ENCODE measurements at regions not wholly inside any gene's neighbourhood (a gene's known extent, or its start where the extent isn't known, plus 50 kb on each side); places are given as distances from the start of the nearest gene placed in this dataset.

GRCh38 chr2:111643759-111644158 is 240.2 kb downstream of the ANAPC1 start:
- H3K56ac ChIP-seq (ENCODE audit: low read length) = no peak overlapping the region
- H3K79me2 ChIP-seq (ENCODE audit: control insufficient read depth, insufficient read depth, low read length) = no peaks in the 10 kb centered on the region
- no peak for DNase-seq
- no CpG with 5 or more reads among the region's 1 CpG for WGBS (ENCODE audit: extremely low coverage, insufficient coverage, low lambda C conversion rate)
- no peaks in the 10 kb centered on the region for H3K4me1 ChIP-seq (ENCODE audit: control insufficient read depth, low read depth, low read length)
- H3K27me3 ChIP-seq (ENCODE audit: insufficient read depth, low read length, poor library complexity) = no peaks in the 10 kb centered on the region
- H3K4me2 ChIP-seq (ENCODE audit: low read length) = no peak overlapping the region
- H3K4me3 ChIP-seq (ENCODE audit: low read length) = no peak overlapping the region
- no peak overlapping the region for H3K9ac ChIP-seq (ENCODE audit: low read length)
- no peak overlapping the region for H4K5ac ChIP-seq (ENCODE audit: low read length)
- no peak overlapping the region for H2AK5ac ChIP-seq (ENCODE audit: low read length)
- no peaks in the 10 kb centered on the region for H3K36me3 ChIP-seq (ENCODE audit: control insufficient read depth, insufficient read depth, low read length)
- H4K8ac ChIP-seq (ENCODE audit: low read depth, low read length) = no peak overlapping the region
- H2BK120ac ChIP-seq (ENCODE audit: low read depth, low read length) = no peak overlapping the region
- no peak overlapping the region for H3K27ac ChIP-seq (ENCODE audit: low read depth, low read length)
- H3K23ac ChIP-seq (ENCODE audit: low read length) = no peak overlapping the region
- no peak overlapping the region for H3K4ac ChIP-seq (ENCODE audit: low read depth, low read length)
- no peaks in the 10 kb centered on the region for H3K79me1 ChIP-seq (ENCODE audit: low read length)
- H3K18ac ChIP-seq (ENCODE audit: low read length) = no peak overlapping the region
- H2BK15ac ChIP-seq (replicated peaks; ENCODE audit: low read depth) = no peak overlapping the region
- no peak overlapping the region for H2BK5ac ChIP-seq (ENCODE audit: low read length)

GRCh38 chr2:111647359-111647758 is 236.6 kb downstream of the ANAPC1 start:
- no CpG with 5 or more reads among the region's 3 CpGs for WGBS (ENCODE audit: extremely low coverage, insufficient coverage, low lambda C conversion rate)
- Histone ChIP-seq H4K8ac (ENCODE audit: low read depth, low read length) (no peak overlapping the region), H2AK5ac (ENCODE audit: low read length) (no peak overlapping the region), H3K4me1 (ENCODE audit: control insufficient read depth, low read depth, low read length) (no peaks in the 10 kb centered on the region), H3K27me3 (ENCODE audit: insufficient read depth, low read length, poor library complexity) (no peaks in the 10 kb centered on the region), H3K9ac (ENCODE audit: low read length) (no peak overlapping the region), H3K79me1 (ENCODE audit: low read length) (no peaks in the 10 kb centered on the region), H3K23ac (ENCODE audit: low read length) (no peak overlapping the region), H3K4me2 (ENCODE audit: low read length) (no peak overlapping the region), H2BK15ac (replicated peaks; ENCODE audit: low read depth) (no peak overlapping the region), H2BK5ac (ENCODE audit: low read length) (no peak overlapping the region), H3K27ac (ENCODE audit: low read depth, low read length) (no peak overlapping the region), H4K5ac (ENCODE audit: low read length) (no peak overlapping the region), H3K4me3 (ENCODE audit: low read length) (no peak overlapping the region), H3K79me2 (ENCODE audit: control insufficient read depth, insufficient read depth, low read length) (no peaks in the 10 kb centered on the region), H3K56ac (ENCODE audit: low read length) (no peak overlapping the region), H3K4ac (ENCODE audit: low read depth, low read length) (no peak overlapping the region), H3K18ac (ENCODE audit: low read length) (no peak overlapping the region), H3K36me3 (ENCODE audit: control insufficient read depth, insufficient read depth, low read length) (no peaks in the 10 kb centered on the region), H2BK120ac (ENCODE audit: low read depth, low read length) (no peak overlapping the region)
- no peak for DNase-seq

GRCh38 chr2:111652038-111652437 is 232.0 kb downstream of the ANAPC1 start:
- Histone ChIP-seq H4K5ac (ENCODE audit: low read length) (no peak overlapping the region), H2BK15ac (replicated peaks; ENCODE audit: low read depth) (no peak overlapping the region)
- no CpG with 5 or more reads among the region's 4 CpGs for WGBS (ENCODE audit: extremely low coverage, insufficient coverage, low lambda C conversion rate)

GRCh38 chr2:111652681-111653080 is 231.3 kb downstream of the ANAPC1 start:
- Histone ChIP-seq H2AK5ac (ENCODE audit: low read length) (no peak overlapping the region), H2BK120ac (ENCODE audit: low read depth, low read length) (no peak overlapping the region), H2BK5ac (ENCODE audit: low read length) (no peak overlapping the region), H3K27ac (ENCODE audit: low read depth, low read length) (no peak overlapping the region), H3K36me3 (ENCODE audit: control insufficient read depth, insufficient read depth, low read length) (no peaks in the 10 kb centered on the region), H3K4me2 (ENCODE audit: low read length) (no peak overlapping the region), H3K4me1 (ENCODE audit: control insufficient read depth, low read depth, low read length) (no peaks in the 10 kb centered on the region), H3K18ac (ENCODE audit: low read length) (no peak overlapping the region), H4K5ac (ENCODE audit: low read length) (no peak overlapping the region), H3K4me3 (ENCODE audit: low read length) (no peak overlapping the region), H3K79me1 (ENCODE audit: low read length) (no peaks in the 10 kb centered on the region), H3K23ac (ENCODE audit: low read length) (no peak overlapping the region), H3K27me3 (ENCODE audit: insufficient read depth, low read length, poor library complexity) (no peaks in the 10 kb centered on the region), H3K4ac (ENCODE audit: low read depth, low read length) (no peak overlapping the region), H2BK15ac (replicated peaks; ENCODE audit: low read depth) (no peak overlapping the region), H3K9ac (ENCODE audit: low read length) (no peak overlapping the region), H3K56ac (ENCODE audit: low read length) (no peak overlapping the region), H4K8ac (ENCODE audit: low read depth, low read length) (no peak overlapping the region), H3K79me2 (ENCODE audit: control insufficient read depth, insufficient read depth, low read length) (no peaks in the 10 kb centered on the region)
- WGBS (ENCODE audit: extremely low coverage, insufficient coverage, low lambda C conversion rate) = no CpG with 5 or more reads among the region's 1 CpG
- DNase-seq = no peak

More at GRCh38 chr2:111652038-111652437, 232.0 kb downstream of the ANAPC1 start:
- Histone ChIP-seq H2AK5ac (ENCODE audit: low read length) (no peak overlapping the region), H3K27ac (ENCODE audit: low read depth, low read length) (no peak overlapping the region), H3K36me3 (ENCODE audit: control insufficient read depth, insufficient read depth, low read length) (no peaks in the 10 kb centered on the region), H3K79me2 (ENCODE audit: control insufficient read depth, insufficient read depth, low read length) (no peaks in the 10 kb centered on the region), H3K18ac (ENCODE audit: low read length) (no peak overlapping the region), H3K4ac (ENCODE audit: low read depth, low read length) (no peak overlapping the region), H3K4me2 (ENCODE audit: low read length) (no peak overlapping the region), H4K8ac (ENCODE audit: low read depth, low read length) (no peak overlapping the region), H3K4me3 (ENCODE audit: low read length) (no peak overlapping the region), H2BK120ac (ENCODE audit: low read depth, low read length) (no peak overlapping the region), H3K79me1 (ENCODE audit: low read length) (no peaks in the 10 kb centered on the region), H3K27me3 (ENCODE audit: insufficient read depth, low read length, poor library complexity) (no peaks in the 10 kb centered on the region), H3K56ac (ENCODE audit: low read length) (no peak overlapping the region), H3K9ac (ENCODE audit: low read length) (no peak overlapping the region), H3K4me1 (ENCODE audit: control insufficient read depth, low read depth, low read length) (no peaks in the 10 kb centered on the region), H2BK5ac (ENCODE audit: low read length) (no peak overlapping the region), H3K23ac (ENCODE audit: low read length) (no peak overlapping the region)
- no peak for DNase-seq

- Histone ChIP-seq H3K36me3 (ENCODE audit: control insufficient read depth, insufficient read depth, low read length) (no peaks in the 10 kb centered on the region), H3K23ac (ENCODE audit: low read length) (no peak overlapping the region), H3K18ac (ENCODE audit: low read length) (no peak overlapping the region), H3K27me3 (ENCODE audit: insufficient read depth, low read length, poor library complexity) (no peaks in the 10 kb centered on the region), H4K5ac (ENCODE audit: low read length) (no peak overlapping the region), H3K79me1 (ENCODE audit: low read length) (no peaks in the 10 kb centered on the region), H3K4me1 (ENCODE audit: control insufficient read depth, low read depth, low read length) (no peaks in the 10 kb centered on the region), H3K4ac (ENCODE audit: low read depth, low read length) (no peak overlapping the region), H3K4me3 (ENCODE audit: low read length) (no peak overlapping the region), H3K4me2 (ENCODE audit: low read length) (no peak overlapping the region), H2BK15ac (replicated peaks; ENCODE audit: low read depth) (no peak overlapping the region), H2BK120ac (ENCODE audit: low read depth, low read length) (no peak overlapping the region), H2BK5ac (ENCODE audit: low read length) (no peak overlapping the region), H3K27ac (ENCODE audit: low read depth, low read length) (no peak overlapping the region), H4K8ac (ENCODE audit: low read depth, low read length) (no peak overlapping the region), H3K56ac (ENCODE audit: low read length) (no peak overlapping the region), H3K79me2 (ENCODE audit: control insufficient read depth, insufficient read depth, low read length) (no peaks in the 10 kb centered on the region), H2AK5ac (ENCODE audit: low read length) (no peak overlapping the region), H3K9ac (ENCODE audit: low read length) (no peak overlapping the region)
- no peak for DNase-seq
- no CpG with 5 or more reads among the region's 1 CpG for WGBS (ENCODE audit: extremely low coverage, insufficient coverage, low lambda C conversion rate)
These were observed 230.8 kb downstream of the ANAPC1 start for GRCh38 chr2:111653103-111653624.

- WGBS (ENCODE audit: extremely low coverage, insufficient coverage, low lambda C conversion rate) = no CpG with 5 or more reads among the region's 4 CpGs
- no peak for DNase-seq
These were observed 230.1 kb downstream of the ANAPC1 start for GRCh38 chr2:111653913-111654312.

More at GRCh38 chr2:111653913-111654312, 230.1 kb downstream of the ANAPC1 start:
- Histone ChIP-seq H3K79me2 (ENCODE audit: control insufficient read depth, insufficient read depth, low read length) (no peaks in the 10 kb centered on the region), H2BK5ac (ENCODE audit: low read length) (no peak overlapping the region), H2BK15ac (replicated peaks; ENCODE audit: low read depth) (no peak overlapping the region), H3K27me3 (ENCODE audit: insufficient read depth, low read length, poor library complexity) (no peaks in the 10 kb centered on the region), H2BK120ac (ENCODE audit: low read depth, low read length) (no peak overlapping the region), H3K36me3 (ENCODE audit: control insufficient read depth, insufficient read depth, low read length) (no peaks in the 10 kb centered on the region), H4K5ac (ENCODE audit: low read length) (no peak overlapping the region), H3K4me3 (ENCODE audit: low read length) (no peak overlapping the region), H3K9ac (ENCODE audit: low read length) (no peak overlapping the region), H2AK5ac (ENCODE audit: low read length) (no peak overlapping the region), H3K4me2 (ENCODE audit: low read length) (no peak overlapping the region), H3K79me1 (ENCODE audit: low read length) (no peaks in the 10 kb centered on the region), H4K8ac (ENCODE audit: low read depth, low read length) (no peak overlapping the region), H3K4me1 (ENCODE audit: control insufficient read depth, low read depth, low read length) (no peaks in the 10 kb centered on the region), H3K4ac (ENCODE audit: low read depth, low read length) (no peak overlapping the region), H3K18ac (ENCODE audit: low read length) (no peak overlapping the region), H3K23ac (ENCODE audit: low read length) (no peak overlapping the region), H3K56ac (ENCODE audit: low read length) (no peak overlapping the region), H3K27ac (ENCODE audit: low read depth, low read length) (no peak overlapping the region)
